Activated CD4-positive, alpha-beta T cell treated with anti-CD3 and anti-CD28 coated beads for 36 hours (primary cell): ENCODE measurements at regions not wholly inside any gene's neighbourhood (a gene's known extent, or its start where the extent isn't known, plus 50 kb on each side); places are given as distances from the start of the nearest gene placed in this dataset.
"Not testable (repeated sequence)": the region's sequence is repeated elsewhere in the genome, so short reads cannot be mapped to it uniquely, and the experiment has no call there.

Experiments used
- ATAC-seq: fragments of 200-7000 bp; cut with Tn5 transposase; one replicate; pipeline ENCODE4 v1.10.0; 2021; ENCODE audit warnings: mild to moderate bottlenecking, moderate library complexity
- CTCF ChIA-PET: fragments of 350-600 bp; sonication (Branson Sonifier 250); formaldehyde crosslinking; loops from one replicate; lab custom pipeline; 2021; ENCODE audit warnings: antibody characterized with exemption; lab: Charles Lee
- POLR2A ChIA-PET: fragments of 350-600 bp; sonication (Branson Sonifier 250); formaldehyde crosslinking; loops from one replicate; lab custom pipeline; 2021; ENCODE audit warnings: antibody characterized with exemption, inconsistent platforms; lab: Charles Lee
- DNase-seq: peaks from one replicate; pipeline ENCODE4 v3.0.0-alpha.2; 2020
- H3K27ac Mint-ChIP-seq: one replicate; pipeline ENCODE4 v1.8.0; 2021; ENCODE audit warnings: mixed read lengths
- H3K27me3 Mint-ChIP-seq: one replicate; pipeline ENCODE4 v1.8.0; 2021; ENCODE audit warnings: mixed read lengths
- H3K36me3 Mint-ChIP-seq: one replicate; pipeline ENCODE4 v1.8.0; 2021; ENCODE audit warnings: low read depth, mixed read lengths
- H3K4me1 Mint-ChIP-seq: one replicate; pipeline ENCODE4 v1.8.0; 2021; ENCODE audit warnings: mixed read lengths
- H3K4me3 Mint-ChIP-seq: one replicate; pipeline ENCODE4 v1.8.0; 2021; ENCODE audit warnings: mild to moderate bottlenecking, moderate library complexity, mixed read lengths
- H3K9me3 Mint-ChIP-seq: one replicate; pipeline ENCODE4 v1.8.0; 2021; ENCODE audit warnings: low read depth, mixed read lengths
- intact Hi-C, 2 experiments: fragments of 100-400 bp; cut with DNase I in 1 of 2; cut with micrococcal nuclease in 1 of 2; formaldehyde crosslinking; loops; one replicate each; pipeline versions ENCODE4 v1.14.2 to v1.15.1; 2022 to 2024; cut with DNase I, micrococcal nuclease

- Mint-ChIP-seq H3K4me1 (peaks cover 20% of the 10 kb centered on the region), H3K4me3 (no peak overlapping the region), H3K27me3 (peaks cover 12% of the 10 kb centered on the region), H3K9me3 (peaks cover 24% of the 10 kb centered on the region), H3K36me3 (peaks cover 7% of the 10 kb centered on the region), H3K27ac (no peak overlapping the region)
- ATAC-seq (peak; percentile 74), DNase-seq (no peak)
- ChIA-PET CTCF (interaction anchor here (0.6 to 1.9 kb wide), 2 partner anchors 17 to 523 kb away, joined by 3 to 4 read pairs; no protein-coding TSS in a partner anchor), POLR2A (interaction anchor here (0.6 to 0.7 kb wide), 2 partner anchors 1153 to 1649 kb away, joined by 4 read pairs; no protein-coding TSS in a partner anchor)
- intact Hi-C loops, result loop anchor here in 1 of 2 experiments (1.0 kb wide), 2 partner anchors 13 to 26 kb away; no protein-coding TSS in a partner anchor
Measured at GRCh38 chr3:189013224-189013888, 158.4 kb upstream of the TPRG1 start.

- H3K36me3 Mint-ChIP-seq, result peaks cover 7% of the 10 kb centered on the region
- H3K4me3 Mint-ChIP-seq, result no peak overlapping the region
- ChIA-PET POLR2A (no interaction called here), CTCF (no interaction called here)
- no peak for DNase-seq
- peaks cover 24% of the 10 kb centered on the region for H3K9me3 Mint-ChIP-seq
- H3K27me3 Mint-ChIP-seq, result peaks cover 10% of the 10 kb centered on the region
- H3K4me1 Mint-ChIP-seq, result peaks cover 20% of the 10 kb centered on the region
- no peak for ATAC-seq
- intact Hi-C loops, result no loop called here
- no peak overlapping the region for H3K27ac Mint-ChIP-seq
Measured at GRCh38 chr3:189014526-189014925, 157.2 kb upstream of the TPRG1 start.

- peaks cover 11% of the 10 kb centered on the region for H3K27me3 Mint-ChIP-seq
- H3K9me3 Mint-ChIP-seq, intact Hi-C loops, POLR2A ChIA-PET, CTCF ChIA-PET, ATAC-seq, H3K4me3 Mint-ChIP-seq, H3K4me1 Mint-ChIP-seq, H3K36me3 Mint-ChIP-seq, H3K27ac Mint-ChIP-seq: not testable (repeated sequence)
- DNase-seq, result peak; percentile 31
Measured at GRCh38 chr3:189022576-189023466, 148.9 kb upstream of the TPRG1 start.

GRCh38 chr3:189025866-189026265 is 145.9 kb upstream of the TPRG1 start:
- Mint-ChIP-seq H3K27me3 (peaks cover 13% of the 10 kb centered on the region), H3K36me3 (no peaks in the 10 kb centered on the region), H3K27ac (no peak overlapping the region), H3K9me3 (no peaks in the 10 kb centered on the region), H3K4me1 (no peaks in the 10 kb centered on the region), H3K4me3 (no peak overlapping the region)
- ATAC-seq (no peak), DNase-seq (no peak)
- intact Hi-C loops, result loop anchor here in 1 of 2 experiments (1.0 kb wide), 1 partner anchor 13 kb away; no protein-coding TSS in a partner anchor
- ChIA-PET CTCF (interaction anchor here (1.2 kb wide), 1 partner anchor 16 kb away, joined by 4 read pairs; no protein-coding TSS in a partner anchor), POLR2A (no interaction called here)

- no peaks in the 10 kb centered on the region for H3K4me1 Mint-ChIP-seq
- H3K27ac Mint-ChIP-seq, result no peak overlapping the region
- no peaks in the 10 kb centered on the region for H3K9me3 Mint-ChIP-seq
- peaks cover 16% of the 10 kb centered on the region for H3K27me3 Mint-ChIP-seq
- H3K36me3 Mint-ChIP-seq, result no peaks in the 10 kb centered on the region
- DNase-seq (no peak), ATAC-seq (no peak)
- intact Hi-C loops, result no loop called here
- ChIA-PET POLR2A (no interaction called here), CTCF (no interaction called here)
- H3K4me3 Mint-ChIP-seq, result no peak overlapping the region
Measured at GRCh38 chr3:189027626-189028155, 144.1 kb upstream of the TPRG1 start.

DNA sequence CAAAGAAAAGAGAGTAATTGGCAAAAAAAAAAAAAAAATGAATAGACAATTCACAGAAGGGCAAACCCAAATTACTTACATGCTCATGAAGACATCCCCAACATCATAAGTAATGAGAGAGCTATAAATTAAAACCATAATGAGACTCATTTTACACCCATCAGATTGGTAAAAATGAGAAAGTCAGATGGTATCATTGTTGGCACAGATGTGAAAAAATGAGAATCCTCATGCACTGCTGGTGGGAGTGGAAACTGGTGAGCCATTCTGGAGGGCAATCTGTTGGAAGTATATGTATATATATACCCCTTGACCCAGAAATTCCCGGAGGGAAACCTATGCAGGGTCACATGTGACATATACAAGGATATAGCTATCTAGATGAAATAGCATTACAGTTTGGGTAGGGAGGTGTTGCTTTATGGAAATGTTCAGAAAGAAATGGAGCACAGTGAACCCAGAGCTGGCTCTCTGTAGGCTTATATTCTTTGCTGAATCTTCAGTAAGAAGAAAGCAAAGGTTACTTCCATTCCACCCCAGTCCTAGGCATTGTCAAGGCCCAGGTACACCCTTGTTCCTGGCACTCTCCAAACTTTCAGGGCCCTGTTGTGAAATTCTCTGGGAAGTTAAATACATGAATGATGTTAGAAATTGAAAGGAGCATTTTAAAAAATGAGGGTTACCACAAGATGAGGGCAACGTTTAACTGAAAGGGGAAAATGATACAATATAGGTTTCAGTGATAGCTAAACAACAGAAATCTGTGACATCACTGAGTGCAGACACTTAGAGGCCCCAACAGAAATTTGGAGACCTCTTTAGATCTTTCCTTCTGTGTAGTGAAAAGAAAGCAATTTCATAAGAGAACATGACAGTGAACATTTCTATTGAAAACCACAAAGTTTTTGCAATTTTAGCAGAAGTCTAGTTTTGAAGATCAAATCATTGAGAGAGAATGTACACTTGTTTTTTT is 132.7 kb upstream of the TPRG1 start:
- intact Hi-C loops, result loop anchor here (1.0 to 2.0 kb wide), 6 partner anchors 26 to 1300 kb away; no protein-coding TSS in a partner anchor
- H3K9me3 Mint-ChIP-seq, result peaks cover 4% of the 10 kb centered on the region
- no peak overlapping the region for H3K4me3 Mint-ChIP-seq
- H3K36me3 Mint-ChIP-seq, result no peaks in the 10 kb centered on the region
- peak overlapping the region; percentile 51 for H3K27ac Mint-ChIP-seq
- DNase-seq (peak; percentile 44), ATAC-seq (peak; percentile 77)
- peaks cover 36% of the 10 kb centered on the region for H3K4me1 Mint-ChIP-seq
- CTCF ChIA-PET, result interaction anchor here (0.6 to 6.5 kb wide), 9 partner anchors 11 to 1299 kb away, joined by 3 to 60 read pairs (median 3); no protein-coding TSS in a partner anchor
- H3K27me3 Mint-ChIP-seq, result peaks cover 3% of the 10 kb centered on the region
- POLR2A ChIA-PET, result interaction anchor here (0.5 to 0.7 kb wide), 3 partner anchors 247 to 1359 kb away, joined by 3 to 5 read pairs (median 3); no protein-coding TSS in a partner anchor

GRCh38 chr3:189040656-189041335 is 131.0 kb upstream of the TPRG1 start:
- ChIA-PET POLR2A (interaction anchor here (1.1 to 1.4 kb wide), 2 partner anchors 1300 to 1302 kb away, joined by 3 to 6 read pairs; no protein-coding TSS in a partner anchor), CTCF (interaction anchor here (0.5 to 6.5 kb wide), 23 partner anchors 10 to 1722 kb away, joined by 3 to 60 read pairs (median 4); no protein-coding TSS in a partner anchor)
- no peak for DNase-seq
- peaks cover 36% of the 10 kb centered on the region for H3K4me1 Mint-ChIP-seq
- H3K9me3 Mint-ChIP-seq, result peaks cover 2% of the 10 kb centered on the region
- intact Hi-C loops, result loop anchor here (1.0 to 5.0 kb wide), 7 partner anchors 83 to 1300 kb away; no protein-coding TSS in a partner anchor
- H3K27me3 Mint-ChIP-seq, result peaks cover 4% of the 10 kb centered on the region
- no peaks in the 10 kb centered on the region for H3K36me3 Mint-ChIP-seq
- ATAC-seq, result no peak
- H3K27ac Mint-ChIP-seq, result no peak overlapping the region
- H3K4me3 Mint-ChIP-seq, result no peak overlapping the region

- H3K36me3 Mint-ChIP-seq, result no peaks in the 10 kb centered on the region
- peak; percentile 93 for ATAC-seq
- intact Hi-C loops, result loop anchor here (1.0 to 5.0 kb wide), 7 partner anchors 84 to 1301 kb away; no protein-coding TSS in a partner anchor
- H3K4me1 Mint-ChIP-seq, result peaks cover 36% of the 10 kb centered on the region
- H3K9me3 Mint-ChIP-seq, result no peaks in the 10 kb centered on the region
- no peak overlapping the region for H3K4me3 Mint-ChIP-seq
- DNase-seq, result peak; percentile 87
- no peak overlapping the region for H3K27ac Mint-ChIP-seq
- H3K27me3 Mint-ChIP-seq, result peaks cover 6% of the 10 kb centered on the region
- ChIA-PET CTCF (interaction anchor here (0.6 to 6.5 kb wide), 42 partner anchors 9 to 1577 kb away, joined by 3 to 60 read pairs (median 3); no protein-coding TSS in a partner anchor), POLR2A (interaction anchor here (0.7 to 1.4 kb wide), 3 partner anchors 609 to 1303 kb away, joined by 3 to 6 read pairs (median 3); no protein-coding TSS in a partner anchor)
Measured at GRCh38 chr3:189041482-189042090, 130.2 kb upstream of the TPRG1 start.

GRCh38 chr3:189042832-189043231 is 128.9 kb upstream of the TPRG1 start:
- H3K9me3 Mint-ChIP-seq, result no peaks in the 10 kb centered on the region
- intact Hi-C loops, result loop anchor here (5.0 kb wide), 3 partner anchors 86 to 189 kb away; no protein-coding TSS in a partner anchor
- peaks cover 6% of the 10 kb centered on the region for H3K27me3 Mint-ChIP-seq
- H3K4me1 Mint-ChIP-seq, result peaks cover 36% of the 10 kb centered on the region
- no peak for ATAC-seq
- no peaks in the 10 kb centered on the region for H3K36me3 Mint-ChIP-seq
- ChIA-PET POLR2A (no interaction called here), CTCF (interaction anchor here (1.0 to 6.5 kb wide), 7 partner anchors 14 to 1303 kb away, joined by 3 to 60 read pairs (median 5); no protein-coding TSS in a partner anchor)
- DNase-seq, result no peak
- H3K4me3 Mint-ChIP-seq, result no peak overlapping the region
- no peak overlapping the region for H3K27ac Mint-ChIP-seq
